ENCODE measurements at regions not wholly inside any gene's neighbourhood (a gene's known extent, or its start where the extent isn't known, plus 50 kb on each side); places are given as distances from the start of the nearest gene placed in this dataset.

GRCh38 chr11:70687716-70688115 lies 289.4 kb downstream of the CTTN start:
- TF ChIP-seq CTCF (IDR thresholded peaks at IDR 0.05; ENCODE audit: borderline replicate concordance, control extremely low read depth, extremely low read depth, insufficient read depth, missing control alignments), result no peak
- no peak for DNase-seq (ENCODE audit: low spot score)
- in situ Hi-C loops (cut with MboI; ENCODE audit: low sequenced_read_pairs, unreplicated experiment), result no loop called here

GRCh38 chr11:70688142-70688541 lies 289.8 kb downstream of the CTTN start:
- no peak for TF ChIP-seq CTCF (IDR thresholded peaks at IDR 0.05; ENCODE audit: borderline replicate concordance, control extremely low read depth, extremely low read depth, insufficient read depth, missing control alignments)

GRCh38 chr11:70689764-70690163 lies 291.4 kb downstream of the CTTN start:
- in situ Hi-C loops (cut with MboI; ENCODE audit: low sequenced_read_pairs, unreplicated experiment), result no loop called here
- no peak for TF ChIP-seq CTCF (IDR thresholded peaks at IDR 0.05; ENCODE audit: borderline replicate concordance, control extremely low read depth, extremely low read depth, insufficient read depth, missing control alignments)

More at GRCh38 chr11:70688142-70688541, 289.8 kb downstream of the CTTN start:
- in situ Hi-C loops (cut with MboI; ENCODE audit: low sequenced_read_pairs, unreplicated experiment), result no loop called here
- no peak for DNase-seq (ENCODE audit: low spot score)

GRCh38 chr11:70692131-70692530 lies 293.8 kb downstream of the CTTN start:
- TF ChIP-seq CTCF (IDR thresholded peaks at IDR 0.05; ENCODE audit: borderline replicate concordance, control extremely low read depth, extremely low read depth, insufficient read depth, missing control alignments), result no peak
- DNase-seq (ENCODE audit: low spot score), result no peak
- in situ Hi-C loops (cut with MboI; ENCODE audit: low sequenced_read_pairs, unreplicated experiment), result no loop called here

More at GRCh38 chr11:70689764-70690163, 291.4 kb downstream of the CTTN start:
- DNase-seq (ENCODE audit: low spot score), result no peak

- no peak for DNase-seq (ENCODE audit: low spot score)
- in situ Hi-C loops (cut with MboI; ENCODE audit: low sequenced_read_pairs, unreplicated experiment), result no loop called here
- no peak for TF ChIP-seq CTCF (IDR thresholded peaks at IDR 0.05; ENCODE audit: borderline replicate concordance, control extremely low read depth, extremely low read depth, insufficient read depth, missing control alignments)
These were observed 296.0 kb downstream of the CTTN start for GRCh38 chr11:70694371-70694770.

GRCh38 chr11:70695086-70695960 lies 297.0 kb downstream of the CTTN start:
- in situ Hi-C loops (cut with MboI; ENCODE audit: low sequenced_read_pairs, unreplicated experiment), result no loop called here
- no peak for TF ChIP-seq CTCF (IDR thresholded peaks at IDR 0.05; ENCODE audit: borderline replicate concordance, control extremely low read depth, extremely low read depth, insufficient read depth, missing control alignments)
- DNase-seq (ENCODE audit: low spot score), result no peak
